IMR-90 (cell line): ENCODE measurements at regions not wholly inside any gene's neighbourhood (a gene's known extent, or its start where the extent isn't known, plus 50 kb on each side); places are given as distances from the start of the nearest gene placed in this dataset.

Source experiments
- ATAC-seq: fragments of 200-7000 bp; cut with Tn5 transposase; 2 replicates; pipeline ENCODE4 v1.9.1; 2020; ENCODE audit warnings: low read depth, mild to moderate bottlenecking, moderate library complexity
- BruUV-seq: library from RNA; stranded (reverse); fragments of 400-500 nt; replicated peaks from 2 replicates; lab custom pipeline; 2021; lab: Mats Ljungman, UMichigan
- CTCF ChIA-PET: fragments of 300-600 bp; formaldehyde crosslinking; extraction: SDS; loops from one replicate; lab custom pipeline; 2021; ENCODE audit warnings: antibody characterized with exemption; lab: Yijun Ruan, JAX
- POLR2A ChIA-PET: fragments of 300-600 bp; sonication (Branson Sonifier 250); formaldehyde crosslinking; loops from one replicate; lab custom pipeline; 2022; ENCODE audit warnings: antibody characterized with exemption; ENCODE audit not compliant: unreplicated experiment; lab: Charles Lee
- DNase-seq: peaks from one replicate; pipeline ENCODE4 v3.0.0; 2013
- H2AFZ ChIP-seq: replicated peaks from 2 replicates; pipeline ENCODE3; 2013; ENCODE audit warnings: low read length, mild to moderate bottlenecking; ENCODE audit not compliant: poor library complexity
- H2AK5ac ChIP-seq: 2 replicates; pipeline ENCODE4 v1.6.1; 2013; ENCODE audit warnings: low read depth, low read length, inconsistent platforms
- H2AK9ac ChIP-seq: replicated peaks from 2 replicates; pipeline ENCODE3; 2013; ENCODE audit warnings: mild to moderate bottlenecking, low read depth, low read length, moderate library complexity; ENCODE audit not compliant: poor library complexity
- H2BK120ac ChIP-seq: 2 replicates; pipeline ENCODE4 v1.6.1; 2013; ENCODE audit warnings: low read depth, low read length, inconsistent platforms
- H2BK15ac ChIP-seq: 3 replicates; pipeline ENCODE4 v1.6.1; 2013; ENCODE audit warnings: low read depth, low read length, inconsistent platforms
- H2BK20ac ChIP-seq: 2 replicates; pipeline ENCODE4 v1.6.1; 2013; ENCODE audit warnings: low read depth, mild to moderate bottlenecking, inconsistent platforms, low read length, moderate library complexity
- H2BK5ac ChIP-seq: 2 replicates; pipeline ENCODE4 v1.6.1; 2013; ENCODE audit warnings: mild to moderate bottlenecking, low read depth, low read length, inconsistent platforms; ENCODE audit not compliant: poor library complexity, severe bottlenecking
- H3K14ac ChIP-seq: replicated peaks from 2 replicates; pipeline ENCODE4 v1.6.1; 2013; ENCODE audit warnings: low read depth, low read length, inconsistent platforms
- H3K18ac ChIP-seq: 2 replicates; pipeline ENCODE4 v1.6.1; 2013; ENCODE audit warnings: low read depth, low read length, control low read depth
- H3K23ac ChIP-seq: 2 replicates; pipeline ENCODE4 v1.6.1; 2013; ENCODE audit warnings: low read depth, low read length, inconsistent platforms
- H3K27ac ChIP-seq: 2 replicates; pipeline ENCODE4 v1.5.1; 2013; ENCODE audit warnings: mild to moderate bottlenecking, control low read depth, low read length; ENCODE audit not compliant: insufficient read depth
- H3K27me3 ChIP-seq: 2 replicates; pipeline ENCODE4 v1.6.1; 2013; ENCODE audit warnings: low read length; ENCODE audit not compliant: control insufficient read depth, insufficient read depth
- H3K36me3 ChIP-seq: 2 replicates; pipeline ENCODE4 v1.6.1; 2013; ENCODE audit warnings: low read length, mixed read lengths; ENCODE audit not compliant: control insufficient read depth, insufficient read depth
- H3K4ac ChIP-seq: 2 replicates; pipeline ENCODE4 v1.6.1; 2013; ENCODE audit warnings: low read depth, low read length, inconsistent platforms
- H3K4me1 ChIP-seq: 2 replicates; pipeline ENCODE4 v1.6.1; 2013; ENCODE audit warnings: low read length, mixed read lengths; ENCODE audit not compliant: control insufficient read depth, insufficient read depth
- H3K4me2 ChIP-seq: 2 replicates; pipeline ENCODE4 v1.6.1; 2013; ENCODE audit warnings: low read depth, mild to moderate bottlenecking, control low read depth, low read length, moderate library complexity
- H3K4me3 ChIP-seq: 2 replicates; pipeline ENCODE4 v1.5.1; 2013; ENCODE audit warnings: low read depth, mild to moderate bottlenecking, control low read depth, low read length, moderate library complexity; ENCODE audit not compliant: insufficient read depth
- H3K56ac ChIP-seq: 2 replicates; pipeline ENCODE4 v1.6.1; 2013; ENCODE audit warnings: low read length, inconsistent platforms; ENCODE audit not compliant: insufficient read depth; ENCODE audit errors: extremely low read depth
- H3K79me1 ChIP-seq, 2 experiments: 2 replicates each; pipeline ENCODE4 v1.6.1; 2013; ENCODE audit warnings: low read length in 2 of 2, inconsistent platforms in 1 of 2, low read depth in 1 of 2
- H3K9ac ChIP-seq: 2 replicates; pipeline ENCODE4 v1.6.1; 2013; ENCODE audit warnings: low read depth, low read length, control low read depth
- H3K9me1 ChIP-seq: 2 replicates; pipeline ENCODE4 v1.6.1; 2013; ENCODE audit warnings: low read length, inconsistent platforms; ENCODE audit not compliant: insufficient read depth
- H3K9me3 ChIP-seq: 2 replicates; pipeline ENCODE4 v1.6.1; 2013; ENCODE audit warnings: low read length; ENCODE audit not compliant: control insufficient read depth, insufficient read depth
- H4K20me1 ChIP-seq: 2 replicates; pipeline ENCODE4 v1.6.1; 2013; ENCODE audit warnings: low read length, inconsistent platforms; ENCODE audit not compliant: insufficient read depth
- H4K5ac ChIP-seq: 2 replicates; pipeline ENCODE4 v1.6.1; 2013; ENCODE audit warnings: mild to moderate bottlenecking, low read depth, low read length, control low read depth
- H4K8ac ChIP-seq, 2 experiments: 2 replicates each; pipeline ENCODE4 v1.6.1; 2013; ENCODE audit warnings: low read depth in 2 of 2, low read length in 2 of 2, control low read depth in 1 of 2, inconsistent platforms in 1 of 2
- H4K91ac ChIP-seq: 2 replicates; pipeline ENCODE4 v1.6.1; 2013; ENCODE audit warnings: low read depth, low read length, inconsistent platforms; ENCODE audit not compliant: insufficient read depth
- CEBPB ChIP-seq: IDR thresholded peaks from 2 replicates; pipeline ENCODE4 v1.6.1; 2012; ENCODE audit warnings: low read depth, low read length, improper control_type of control experiment
- MAFK ChIP-seq: IDR thresholded peaks from 2 replicates; pipeline ENCODE4 v1.6.1; 2012; ENCODE audit warnings: low read depth, low read length, improper control_type of control experiment
- POLR2A ChIP-seq: IDR thresholded peaks from 2 replicates; pipeline ENCODE4 v1.6.1; 2012; ENCODE audit warnings: mild to moderate bottlenecking, low read depth, low read length
- RFX5 ChIP-seq: IDR thresholded peaks from 2 replicates; pipeline ENCODE4 v1.8.0; 2012; ENCODE audit warnings: low read depth, mild to moderate bottlenecking, low read length, moderate library complexity
- WGBS, 2 experiments: methylation state at CpG; one replicate each; pipeline versions ENCODE4 v1.1.5 to v1.1.7; 2013; ENCODE audit warnings: missing lambda C conversion rate in 2 of 2; ENCODE audit not compliant: insufficient read length in 1 of 2; ENCODE audit errors: extremely low coverage in 2 of 2; 5-methylcytosine and 5-hydroxymethylcytosine counted together
- dilution Hi-C: fragments of 300-500 bp; cut with HindIII; formaldehyde crosslinking; loops from one replicate; pipeline ENCODE4 v1.14.3; 2018; ENCODE audit warnings: low sequenced_read_pairs; ENCODE audit not compliant: unreplicated experiment
- in situ Hi-C: fragments of 300-500 bp; cut with MboI; formaldehyde crosslinking; loops from 3 replicates; pipeline ENCODE4 v1.14.3; 2019; ENCODE audit warnings: low sequenced_read_pairs, inconsistent platforms, mixed read lengths
- intact Hi-C: fragments of 100-400 bp; cut with micrococcal nuclease; formaldehyde crosslinking; loops from 2 replicates; pipeline ENCODE4 v1.10.0; 2022

DNA sequence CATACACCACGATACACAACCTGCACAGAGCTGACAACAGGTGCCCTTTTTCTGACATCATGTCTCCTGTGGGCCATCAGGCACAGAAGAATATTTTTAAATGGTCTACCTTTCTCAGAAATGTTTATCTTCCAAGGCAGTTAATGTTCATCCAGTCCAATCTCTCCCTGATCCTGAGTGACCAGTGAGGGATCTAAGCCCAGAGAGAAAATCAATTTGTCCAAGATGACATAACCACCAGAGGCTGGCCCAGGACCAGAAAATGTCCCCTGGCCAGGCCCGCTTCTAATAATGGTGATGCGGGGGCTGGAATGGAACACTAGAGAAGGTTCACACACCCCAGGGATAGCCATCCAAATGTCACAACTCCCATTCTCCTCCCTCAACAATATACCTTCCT is 357.9 kb upstream of the KIF2A start:
- H2AK9ac ChIP-seq: no peak overlapping the region
- no peak overlapping the region for H3K14ac ChIP-seq
- H3K4me1 ChIP-seq: no peaks in the 10 kb centered on the region
- no peak overlapping the region for H2BK15ac ChIP-seq
- no peak overlapping the region for H3K18ac ChIP-seq
- dilution Hi-C loops (no loop called here), in situ Hi-C loops (loop anchor here (25.0 kb wide), 1 partner anchor 986 kb away; no protein-coding TSS in a partner anchor), intact Hi-C loops (no loop called here)
- H3K56ac ChIP-seq: no peak overlapping the region
- no peak overlapping the region for H4K91ac ChIP-seq
- no peaks in the 10 kb centered on the region for H3K79me1 ChIP-seq
- H3K36me3 ChIP-seq: no peaks in the 10 kb centered on the region
- no peak overlapping the region for H3K27ac ChIP-seq
- WGBS, 2 experiments: 0% methylated on average over 1 of the region's 3 CpGs; no CpG with 5 or more reads in 1 of the 2 experiments
- no peak overlapping the region for H3K23ac ChIP-seq
- no peak overlapping the region for H2AK5ac ChIP-seq
- H3K4me2 ChIP-seq: no peak overlapping the region
- no peak overlapping the region for H2BK120ac ChIP-seq
- CTCF ChIA-PET: no interaction called here
- BruUV-seq: no TSS peak
- POLR2A ChIA-PET: no interaction called here
- no peak overlapping the region for H2BK5ac ChIP-seq
- no peaks in the 10 kb centered on the region for H3K9me1 ChIP-seq
- no peak for ATAC-seq
- H3K4ac ChIP-seq: no peak overlapping the region
- no peak overlapping the region for H3K9ac ChIP-seq
- no peaks in the 10 kb centered on the region for H3K9me3 ChIP-seq
- no peak overlapping the region for H4K8ac ChIP-seq
- H3K4me3 ChIP-seq: no peak overlapping the region
- H4K5ac ChIP-seq: no peak overlapping the region
- H4K20me1 ChIP-seq: no peaks in the 10 kb centered on the region
- no peak overlapping the region for H2AFZ ChIP-seq
- H3K27me3 ChIP-seq: no peaks in the 10 kb centered on the region
- no peak overlapping the region for H2BK20ac ChIP-seq
- no peak for DNase-seq
- no peak for TF ChIP-seq RFX5
- TF ChIP-seq MAFK: no peak
- TF ChIP-seq CEBPB: no peak
- TF ChIP-seq POLR2A: no peak
